Brain microvascular endothelial cell (primary cell): ENCODE measurements at regions not wholly inside any gene's neighbourhood (a gene's known extent, or its start where the extent isn't known, plus 50 kb on each side); places are given as distances from the start of the nearest gene placed in this dataset.

ENCODE experiments used
- DNase-seq: peaks from one replicate; pipeline ENCODE4 v3.0.0-alpha.2; 2020
- H3K27ac ChIP-seq: fragments of 250-450 bp; sonication (Bioruptor Pico); 2 replicates; pipeline ENCODE4 v1.5.1; 2020; ENCODE audit warnings: mild to moderate bottlenecking, moderate library complexity
- H3K27me3 ChIP-seq: fragments of 250-450 bp; sonication (Bioruptor Pico); replicated peaks from 2 replicates; pipeline ENCODE4 v1.5.1; 2020; ENCODE audit warnings: mild to moderate bottlenecking
- H3K36me3 ChIP-seq: fragments of 250-450 bp; sonication (Bioruptor Pico); replicated peaks from 2 replicates; pipeline ENCODE4 v1.5.1; 2020; ENCODE audit warnings: mild to moderate bottlenecking
- H3K4me3 ChIP-seq: 2 replicates; pipeline ENCODE4 v1.5.1; 2011; ENCODE audit warnings: low read depth, mild to moderate bottlenecking, control low read depth, low read length, moderate library complexity
- in situ Hi-C: cut with HindIII; loops from 2 replicates; pipeline ENCODE4 v1.10.0; 2017; ENCODE audit warnings: low sequenced_read_pairs, low pct_ligation_motif_present
- TF ChIP-seq, protein P1 (sequence below): IDR thresholded peaks from 2 replicates; pipeline ENCODE4 v1.5.1; 2011; ENCODE audit warnings: low read depth, mild to moderate bottlenecking, moderate library complexity, low read length, control low read depth, inconsistent platforms; ENCODE audit errors: missing control alignments

GRCh38 chr11:38266691-38267090 lies 1668.7 kb upstream of the RAG2 start:
- DNase-seq, result no peak
- no peaks in the 10 kb centered on the region for H3K36me3 ChIP-seq
- in situ Hi-C loops, result no loop called here
- TF ChIP-seq, protein P1, sequence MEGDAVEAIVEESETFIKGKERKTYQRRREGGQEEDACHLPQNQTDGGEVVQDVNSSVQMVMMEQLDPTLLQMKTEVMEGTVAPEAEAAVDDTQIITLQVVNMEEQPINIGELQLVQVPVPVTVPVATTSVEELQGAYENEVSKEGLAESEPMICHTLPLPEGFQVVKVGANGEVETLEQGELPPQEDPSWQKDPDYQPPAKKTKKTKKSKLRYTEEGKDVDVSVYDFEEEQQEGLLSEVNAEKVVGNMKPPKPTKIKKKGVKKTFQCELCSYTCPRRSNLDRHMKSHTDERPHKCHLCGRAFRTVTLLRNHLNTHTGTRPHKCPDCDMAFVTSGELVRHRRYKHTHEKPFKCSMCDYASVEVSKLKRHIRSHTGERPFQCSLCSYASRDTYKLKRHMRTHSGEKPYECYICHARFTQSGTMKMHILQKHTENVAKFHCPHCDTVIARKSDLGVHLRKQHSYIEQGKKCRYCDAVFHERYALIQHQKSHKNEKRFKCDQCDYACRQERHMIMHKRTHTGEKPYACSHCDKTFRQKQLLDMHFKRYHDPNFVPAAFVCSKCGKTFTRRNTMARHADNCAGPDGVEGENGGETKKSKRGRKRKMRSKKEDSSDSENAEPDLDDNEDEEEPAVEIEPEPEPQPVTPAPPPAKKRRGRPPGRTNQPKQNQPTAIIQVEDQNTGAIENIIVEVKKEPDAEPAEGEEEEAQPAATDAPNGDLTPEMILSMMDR, result no peak
- no peaks in the 10 kb centered on the region for H3K27me3 ChIP-seq
- H3K4me3 ChIP-seq, result no peak overlapping the region
- H3K27ac ChIP-seq, result no peak overlapping the region

DNA sequence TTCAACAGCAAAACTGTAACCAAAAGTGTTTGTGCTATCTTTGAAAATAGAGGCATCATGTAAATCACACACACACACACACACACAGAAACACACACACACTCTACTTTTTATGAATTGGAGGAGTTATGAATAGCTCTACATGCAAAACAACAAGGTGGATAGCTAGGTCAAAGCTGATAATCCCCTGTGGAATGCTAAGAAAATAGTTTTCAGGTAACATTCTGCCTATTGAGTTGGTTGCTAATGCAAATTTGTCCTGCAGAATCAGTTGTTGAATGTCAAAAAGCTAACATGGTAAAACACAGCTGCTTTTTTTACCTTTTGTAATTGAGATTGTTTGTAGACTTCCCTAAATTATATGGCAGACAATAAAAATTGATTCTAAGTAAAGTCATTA lies 1658.4 kb upstream of the RAG2 start:
- TF ChIP-seq, protein P1, result no peak
- H3K27ac ChIP-seq, result no peak overlapping the region
- no peaks in the 10 kb centered on the region for H3K27me3 ChIP-seq
- DNase-seq, result no peak
- in situ Hi-C loops, result no loop called here
- no peaks in the 10 kb centered on the region for H3K36me3 ChIP-seq
- H3K4me3 ChIP-seq, result no peak overlapping the region

GRCh38 chr11:38254913-38255312 lies 1656.9 kb upstream of the RAG2 start:
- in situ Hi-C loops, result no loop called here
- H3K4me3 ChIP-seq, result no peak overlapping the region
- no peak overlapping the region for H3K27ac ChIP-seq
- TF ChIP-seq, protein P1, result no peak
- H3K27me3 ChIP-seq, result no peaks in the 10 kb centered on the region
- no peak for DNase-seq
- no peaks in the 10 kb centered on the region for H3K36me3 ChIP-seq

DNA sequence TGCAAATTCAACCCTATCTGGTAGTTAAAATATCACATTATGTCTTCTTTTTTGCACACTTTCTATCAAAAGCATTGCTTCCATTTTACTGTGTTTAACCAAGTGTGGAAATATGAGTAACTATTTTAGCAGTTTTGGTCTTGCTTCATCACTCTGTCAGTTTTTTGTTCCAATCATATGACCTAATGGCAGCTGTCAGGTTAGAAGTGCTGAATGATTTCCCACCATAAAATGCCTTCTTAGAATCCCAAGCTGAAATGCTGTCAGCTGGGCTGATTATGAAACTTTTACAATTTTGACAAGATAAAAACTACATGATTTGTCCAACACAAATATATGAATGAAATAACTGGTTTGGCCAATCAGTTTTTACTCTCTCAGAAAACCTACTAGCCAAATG lies 1654.6 kb upstream of the RAG2 start:
- peak; percentile 0 for DNase-seq
- in situ Hi-C loops, result no loop called here
- no peak overlapping the region for H3K27ac ChIP-seq
- H3K4me3 ChIP-seq, result no peak overlapping the region
- no peaks in the 10 kb centered on the region for H3K27me3 ChIP-seq
- no peaks in the 10 kb centered on the region for H3K36me3 ChIP-seq
- TF ChIP-seq, protein P1, result no peak

- no peaks in the 10 kb centered on the region for H3K27me3 ChIP-seq
- H3K27ac ChIP-seq, result no peak overlapping the region
- H3K4me3 ChIP-seq, result no peak overlapping the region
- TF ChIP-seq, protein P1, result no peak
- no peak for DNase-seq
- no peaks in the 10 kb centered on the region for H3K36me3 ChIP-seq
- in situ Hi-C loops, result no loop called here
Measured at GRCh38 chr11:38246451-38246850, 1648.4 kb upstream of the RAG2 start.

DNA sequence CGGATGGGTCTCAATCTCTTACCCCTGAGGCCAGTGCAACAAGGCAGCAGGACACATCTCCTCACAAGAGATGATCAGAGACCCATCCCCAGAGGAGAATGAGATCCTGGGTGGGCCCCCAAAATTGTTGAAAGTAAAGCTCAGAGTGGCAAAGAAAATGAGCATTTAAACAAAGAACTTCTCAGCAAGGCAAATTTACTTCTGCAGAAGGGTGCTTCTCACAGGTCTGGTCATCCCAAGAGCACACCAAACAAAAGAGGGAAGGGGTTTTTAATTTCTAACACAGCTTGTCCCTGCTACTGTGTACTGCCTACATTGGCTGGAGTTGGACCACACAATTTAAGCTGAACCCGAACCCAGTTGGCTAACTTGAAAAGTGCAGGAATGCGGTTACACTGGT lies 1628.6 kb upstream of the RAG2 start:
- DNase-seq, result no peak
- Histone ChIP-seq H3K4me3 (no peak overlapping the region), H3K36me3 (no peaks in the 10 kb centered on the region), H3K27me3 (no peaks in the 10 kb centered on the region), H3K27ac (no peak overlapping the region)
- in situ Hi-C loops, result no loop called here
- TF ChIP-seq, protein P1, result no peak
